IgD-negative memory B cell (primary cell): ENCODE measurements at regions not wholly inside any gene's neighbourhood (a gene's known extent, or its start where the extent isn't known, plus 50 kb on each side); places are given as distances from the start of the nearest gene placed in this dataset.
"Not testable (repeated sequence)": the region's sequence is repeated elsewhere in the genome, so short reads cannot be mapped to it uniquely, and the experiment has no call there.

Experiments
- H3K27ac Mint-ChIP-seq, 3 donors: one replicate each; pipeline ENCODE4 v1.8.0; 2020 to 2022; ENCODE audit warnings: mild to moderate bottlenecking in 3 of 3, mixed read lengths in 3 of 3, moderate library complexity in 1 of 3
- H3K27me3 Mint-ChIP-seq: one replicate; pipeline ENCODE4 v1.8.0; 2021; ENCODE audit warnings: mixed read lengths
- H3K36me3 Mint-ChIP-seq: one replicate; pipeline ENCODE4 v1.8.0; 2020; ENCODE audit warnings: mild to moderate bottlenecking, mixed read lengths
- H3K4me1 Mint-ChIP-seq, 3 donors: one replicate each; pipeline ENCODE4 v1.8.0; 2020 to 2022; ENCODE audit warnings: mixed read lengths in 3 of 3, mild to moderate bottlenecking in 1 of 3
- H3K4me3 Mint-ChIP-seq, 4 donors: one replicate each; pipeline ENCODE4 v1.8.0; 2020 to 2022; ENCODE audit warnings: mild to moderate bottlenecking in 4 of 4, mixed read lengths in 4 of 4, moderate library complexity in 3 of 4
- H3K9me3 Mint-ChIP-seq, 3 donors: one replicate each; pipeline ENCODE4 v1.8.0; 2020 to 2021; ENCODE audit warnings: mixed read lengths in 3 of 3, mild to moderate bottlenecking in 1 of 3

DNA sequence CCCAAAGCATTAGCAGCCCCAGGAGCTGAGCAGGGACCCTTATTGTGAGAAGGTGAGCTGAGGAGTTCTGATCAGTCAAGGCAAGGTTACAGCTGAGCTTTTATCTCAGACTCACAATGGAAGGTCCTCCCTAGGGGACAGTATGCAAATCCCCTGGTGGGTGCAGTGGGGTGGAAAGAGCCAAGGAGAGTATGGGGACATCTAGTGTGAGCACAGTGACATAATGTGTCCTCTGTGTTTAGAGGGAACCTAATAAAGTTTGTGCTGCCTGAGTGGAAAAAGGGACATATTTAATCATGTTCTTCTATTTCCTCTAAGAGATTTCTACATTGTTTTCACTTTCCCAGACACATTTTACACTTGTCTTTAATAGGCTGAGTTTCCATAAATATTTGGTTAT, 438.0 kb downstream of the RPIA start:
- not testable (repeated sequence) for H3K9me3 Mint-ChIP-seq, H3K27ac Mint-ChIP-seq, H3K36me3 Mint-ChIP-seq, H3K27me3 Mint-ChIP-seq, H3K4me1 Mint-ChIP-seq
- peak overlapping the region in 1 of 4 donors; percentile 58 for H3K4me3 Mint-ChIP-seq

DNA sequence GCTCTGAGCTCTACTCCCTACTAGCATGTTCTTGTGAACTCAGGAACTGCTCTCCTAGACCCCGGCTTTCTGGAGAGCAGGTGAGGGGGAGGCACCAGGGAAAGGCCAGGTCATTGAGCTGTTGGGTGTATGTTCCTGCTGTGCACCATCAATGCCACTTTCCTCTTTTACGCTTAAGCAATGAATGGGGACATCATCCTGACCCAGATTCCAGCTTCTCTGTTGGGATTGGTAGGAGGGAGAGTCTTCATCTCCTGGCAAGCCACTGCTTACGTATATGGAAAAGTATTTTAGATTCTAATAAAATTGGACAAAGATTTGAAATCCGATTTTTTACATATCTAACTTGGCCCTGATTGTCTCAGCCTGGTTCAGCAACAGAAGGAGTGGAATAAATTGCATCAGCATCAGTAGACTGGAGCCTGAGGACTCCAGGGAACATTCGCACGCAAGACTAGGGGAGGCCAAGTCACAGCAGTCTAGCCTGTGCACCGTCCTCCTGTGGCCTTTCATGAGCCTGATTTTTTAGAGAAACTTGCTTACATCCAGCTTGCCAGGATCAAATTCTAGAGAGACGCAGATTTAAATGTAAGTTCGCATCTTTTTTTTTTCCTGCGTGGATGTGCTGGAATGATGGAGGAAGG, 439.3 kb downstream of the RPIA start:
- H3K36me3 Mint-ChIP-seq, H3K9me3 Mint-ChIP-seq, H3K27ac Mint-ChIP-seq, H3K4me3 Mint-ChIP-seq, H3K4me1 Mint-ChIP-seq, H3K27me3 Mint-ChIP-seq: not testable (repeated sequence)

DNA sequence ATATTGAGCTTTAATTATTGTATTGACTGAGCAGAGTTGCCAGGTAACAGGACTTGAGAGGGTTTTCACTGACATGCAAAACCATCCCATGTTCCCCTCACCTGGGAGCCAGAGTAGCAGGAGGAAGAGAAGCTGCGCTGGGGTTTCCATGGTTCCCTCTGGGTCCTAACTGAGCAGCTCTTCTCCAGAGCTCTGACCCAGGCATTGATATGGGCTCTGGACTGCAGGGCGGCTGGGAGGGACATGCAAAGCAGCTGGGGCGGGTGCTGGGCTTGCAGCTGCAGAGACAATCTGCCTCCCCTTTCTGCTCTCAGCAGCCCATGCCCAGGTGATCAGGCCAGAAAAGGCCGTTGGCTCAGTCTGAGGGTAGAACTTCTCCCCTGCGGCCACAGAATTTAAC, 451.5 kb downstream of the RPIA start:
- H3K4me3 Mint-ChIP-seq, result peak overlapping the region; percentile 73 to 90 (median 80)

DNA sequence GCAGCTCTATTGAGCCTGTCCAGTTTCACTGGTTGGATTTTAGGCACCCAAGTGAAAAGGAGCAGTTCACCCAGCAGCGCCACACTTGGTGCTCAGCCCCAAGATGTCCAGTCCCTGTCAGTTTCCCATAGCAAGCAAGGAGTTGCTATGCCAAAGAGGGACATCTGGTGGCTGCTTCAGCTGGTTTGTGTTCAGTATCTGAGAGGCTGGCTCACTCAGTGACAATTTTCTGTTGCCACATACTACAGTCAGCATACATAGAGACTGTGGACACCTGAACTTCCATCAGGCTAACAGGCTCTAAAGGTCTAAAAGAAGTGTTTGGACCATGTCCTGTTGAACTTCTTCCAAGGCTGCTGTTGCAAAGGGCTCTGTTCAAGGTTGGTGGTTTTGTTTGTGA, 453.9 kb downstream of the RPIA start:
- not testable (repeated sequence) for H3K27me3 Mint-ChIP-seq, H3K36me3 Mint-ChIP-seq, H3K9me3 Mint-ChIP-seq, H3K27ac Mint-ChIP-seq
- Mint-ChIP-seq H3K4me3 (peak overlapping the region in 1 of 4 donors; percentile 37), H3K4me1 (peaks cover 11 to 14% (median 13%) of the 10 kb centered on the region in 3 donors)

More for the DNA sequence above, 451.5 kb downstream of the RPIA start:
- Mint-ChIP-seq H3K4me1 (peaks cover 11 to 14% (median 12%) of the 10 kb centered on the region in 3 donors), H3K27ac (peak overlapping the region; percentile 57 to 87 (median 83))
- not testable (repeated sequence) for H3K36me3 Mint-ChIP-seq, H3K9me3 Mint-ChIP-seq, H3K27me3 Mint-ChIP-seq

DNA sequence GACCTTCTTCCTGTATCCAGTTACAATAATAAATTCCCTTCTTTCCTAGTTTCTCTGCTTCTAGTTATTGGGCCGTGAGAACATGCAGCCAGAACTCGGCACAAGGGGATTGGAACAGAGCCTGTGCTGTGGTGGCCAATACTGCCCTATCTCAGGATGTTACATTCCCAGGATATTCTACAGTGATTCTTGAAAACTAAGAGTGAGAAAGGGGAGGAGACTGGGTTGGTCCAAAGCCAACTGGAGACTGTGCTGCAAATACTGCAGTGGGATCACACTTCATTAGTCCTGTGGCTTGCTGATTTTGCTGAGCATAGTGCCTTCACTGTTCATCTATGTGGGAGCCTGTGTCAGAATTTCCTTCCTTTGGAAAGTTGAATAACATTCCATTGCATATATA, 456.8 kb downstream of the RPIA start:
- not testable (repeated sequence) for H3K4me3 Mint-ChIP-seq, H3K9me3 Mint-ChIP-seq, H3K27ac Mint-ChIP-seq, H3K36me3 Mint-ChIP-seq, H3K27me3 Mint-ChIP-seq
- peaks cover 14 to 17% (median 15%) of the 10 kb centered on the region in 3 donors for H3K4me1 Mint-ChIP-seq

DNA sequence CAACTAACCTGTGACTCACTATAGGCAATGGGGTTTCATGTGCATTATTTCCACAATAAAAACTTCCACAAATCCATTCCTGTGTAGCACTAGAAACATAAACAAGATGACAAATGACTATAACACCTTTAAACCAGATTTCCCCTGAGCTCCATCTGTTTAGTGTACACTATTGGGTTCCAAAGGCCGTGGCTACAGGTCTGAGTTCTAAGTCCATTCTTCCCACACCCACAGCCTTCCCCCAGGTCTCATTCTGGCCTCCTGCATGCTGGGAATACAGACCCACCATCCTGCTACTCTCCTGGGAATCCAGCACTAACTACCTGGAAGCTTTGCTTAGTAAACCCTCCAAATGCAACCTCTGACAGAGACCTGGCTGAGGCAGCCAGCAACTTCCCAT, 460.2 kb downstream of the RPIA start:
- H3K36me3 Mint-ChIP-seq, H3K9me3 Mint-ChIP-seq, H3K27me3 Mint-ChIP-seq: not testable (repeated sequence)
- H3K4me1 Mint-ChIP-seq, result peaks cover 11 to 14% (median 14%) of the 10 kb centered on the region in 3 donors
- peak overlapping the region in 2 of 3 donors; percentile 78 to 80 for H3K27ac Mint-ChIP-seq
- peak overlapping the region in 1 of 4 donors; percentile 52 for H3K4me3 Mint-ChIP-seq

DNA sequence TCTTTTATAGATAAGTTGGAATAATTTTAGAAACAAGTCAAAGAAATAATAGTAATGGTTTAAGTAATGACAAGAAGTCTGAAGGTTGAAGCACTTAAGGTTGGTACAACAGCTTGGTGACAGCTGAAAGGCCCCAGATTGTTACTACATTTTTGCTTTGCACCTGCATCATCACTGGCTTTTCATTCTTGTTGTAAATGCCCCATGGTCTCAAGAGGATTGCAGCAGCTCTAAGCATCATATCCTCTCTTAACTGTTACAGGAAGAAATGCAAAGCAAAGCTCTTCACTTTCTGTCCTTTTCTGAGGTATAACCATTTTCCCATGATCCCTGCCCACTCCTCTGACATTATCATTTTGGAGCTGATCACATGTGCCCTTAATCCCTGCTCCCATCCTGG, 461.0 kb downstream of the RPIA start:
- H3K4me3 Mint-ChIP-seq, result peak overlapping the region; percentile 8 to 82 (median 68)
- H3K36me3 Mint-ChIP-seq, result not testable (repeated sequence)

DNA sequence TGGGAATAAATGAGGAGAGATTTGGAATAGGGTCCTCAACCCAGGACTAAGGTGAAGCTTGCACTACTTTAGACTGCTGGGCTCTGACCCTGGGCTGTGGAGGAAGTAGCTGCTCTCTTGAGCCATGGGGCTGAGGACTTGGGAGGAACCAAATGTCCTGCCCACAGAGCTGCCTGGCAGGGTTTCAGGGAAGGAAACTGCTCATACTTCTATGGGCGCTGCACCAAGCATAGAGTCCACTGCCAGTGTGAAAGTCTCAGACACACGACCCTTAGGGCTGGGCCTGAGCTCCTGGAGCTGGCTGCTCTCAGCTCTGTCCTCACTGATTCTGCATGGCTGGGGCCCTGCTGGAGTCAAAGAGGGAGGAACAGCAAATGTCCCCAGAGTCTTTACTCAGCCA, 461.7 kb downstream of the RPIA start:
- peak overlapping the region; percentile 46 to 82 (median 68) for H3K4me3 Mint-ChIP-seq
- H3K27me3 Mint-ChIP-seq, H3K36me3 Mint-ChIP-seq, H3K9me3 Mint-ChIP-seq: not testable (repeated sequence)
- H3K4me1 Mint-ChIP-seq, result peaks cover 11 to 14% (median 14%) of the 10 kb centered on the region in 3 donors
- H3K27ac Mint-ChIP-seq, result peak overlapping the region; percentile 75 to 95 (median 80)

More for the DNA sequence above, 461.0 kb downstream of the RPIA start:
- Mint-ChIP-seq H3K4me1 (peaks cover 11 to 14% (median 14%) of the 10 kb centered on the region in 3 donors), H3K27ac (peak overlapping the region; percentile 75 to 95 (median 80))
- H3K9me3 Mint-ChIP-seq, H3K27me3 Mint-ChIP-seq: not testable (repeated sequence)

DNA sequence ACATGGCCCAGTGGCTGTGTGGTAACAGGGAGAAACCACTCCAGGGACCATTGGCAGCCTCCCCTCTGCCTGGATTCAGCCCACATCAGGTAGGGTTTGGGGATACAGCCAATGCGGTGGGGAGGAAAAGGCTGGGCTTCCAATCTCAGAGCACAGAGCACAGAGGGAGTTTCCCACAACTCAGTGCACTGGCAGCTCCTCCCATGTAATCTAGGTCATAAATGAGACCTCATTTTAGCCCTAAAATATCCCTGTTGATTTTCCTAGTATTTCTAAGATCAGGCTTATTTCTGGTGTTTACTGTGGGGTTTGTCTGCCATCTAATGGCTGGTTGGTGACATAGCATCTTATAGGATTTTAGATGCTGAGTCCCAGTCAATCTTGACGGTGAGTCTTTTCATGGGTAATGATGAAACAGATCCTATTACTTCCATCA, 462.8 kb downstream of the RPIA start:
- not testable (repeated sequence) for H3K27ac Mint-ChIP-seq, H3K9me3 Mint-ChIP-seq, H3K27me3 Mint-ChIP-seq, H3K4me3 Mint-ChIP-seq, H3K36me3 Mint-ChIP-seq
- peaks cover 10 to 14% (median 14%) of the 10 kb centered on the region in 3 donors for H3K4me1 Mint-ChIP-seq

DNA sequence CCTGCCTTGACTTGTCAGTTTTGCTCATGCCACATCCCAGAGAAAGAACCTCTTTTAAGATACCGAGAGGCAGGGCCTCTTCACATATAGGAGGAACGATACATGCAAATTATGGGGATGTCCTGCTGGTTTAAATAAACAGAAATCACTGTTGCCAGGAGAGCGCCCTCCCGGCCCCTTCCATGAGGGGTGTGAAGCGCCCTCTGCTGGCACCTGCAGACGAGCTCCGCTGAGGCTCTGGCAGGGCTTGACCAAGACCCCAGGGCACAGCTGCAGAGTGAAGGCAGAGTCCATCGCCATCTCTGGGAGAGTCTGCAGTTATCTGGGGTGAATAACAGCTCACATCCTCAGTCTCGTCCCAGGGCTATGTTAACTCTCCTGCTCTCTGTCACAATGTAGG, 468.8 kb downstream of the RPIA start:
- not testable (repeated sequence) for H3K27ac Mint-ChIP-seq, H3K4me3 Mint-ChIP-seq

DNA sequence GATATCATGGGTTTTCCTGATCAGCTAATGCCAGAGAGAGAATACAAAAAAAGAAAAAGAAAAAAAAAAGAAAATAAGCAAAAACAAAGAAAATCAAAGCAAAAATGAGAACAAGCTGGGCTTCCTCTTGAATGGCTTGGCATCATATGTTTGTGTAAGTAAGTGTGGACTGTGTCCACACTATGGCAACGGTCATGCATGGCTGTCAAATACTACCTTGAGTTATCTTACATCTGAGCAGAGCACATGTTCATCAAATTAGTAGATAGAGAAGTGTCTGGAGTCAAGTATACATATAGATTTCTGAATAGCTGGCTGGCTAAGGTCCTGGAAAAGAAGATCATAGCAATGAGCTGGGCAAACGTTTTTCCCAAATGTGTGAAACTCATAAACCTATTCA, 470.2 kb downstream of the RPIA start:
- H3K27ac Mint-ChIP-seq, H3K9me3 Mint-ChIP-seq, H3K4me1 Mint-ChIP-seq, H3K27me3 Mint-ChIP-seq, H3K36me3 Mint-ChIP-seq: not testable (repeated sequence)
- peak overlapping the region in 1 of 4 donors; percentile 20 for H3K4me3 Mint-ChIP-seq

More for the DNA sequence above, 468.8 kb downstream of the RPIA start:
- H3K36me3 Mint-ChIP-seq, H3K27me3 Mint-ChIP-seq, H3K9me3 Mint-ChIP-seq, H3K4me1 Mint-ChIP-seq: not testable (repeated sequence)

DNA sequence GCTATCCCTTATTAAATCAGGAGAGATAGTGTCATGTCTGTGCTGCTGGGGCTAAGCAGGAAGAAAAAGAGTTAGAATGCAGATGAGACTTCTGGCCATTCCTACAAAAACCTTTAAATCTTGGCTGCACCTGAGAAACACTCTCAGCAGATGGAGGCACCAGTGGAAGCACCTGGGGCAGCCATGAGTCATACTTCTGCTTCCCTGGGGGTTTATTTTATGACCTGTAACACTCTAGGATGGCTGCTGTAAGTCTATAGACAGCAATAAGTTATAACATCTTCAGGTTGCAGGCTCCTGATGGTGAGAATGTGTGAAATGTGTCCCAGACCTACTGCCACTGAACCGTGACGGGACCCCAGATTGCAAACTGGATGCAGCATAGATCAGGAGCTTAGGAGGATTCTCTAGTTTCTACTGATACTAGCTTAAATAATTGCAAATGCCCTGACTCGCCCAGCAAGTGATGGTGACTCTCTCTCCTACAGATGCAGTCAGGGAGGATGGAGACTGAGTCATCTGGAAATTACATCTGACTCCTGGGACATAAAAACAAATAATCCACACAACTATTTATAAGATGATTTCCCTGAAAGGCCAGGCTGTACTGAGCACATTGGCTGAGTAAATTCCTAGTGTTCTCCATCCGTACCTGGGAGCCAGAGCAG, 479.2 kb downstream of the RPIA start:
- not testable (repeated sequence) for H3K4me3 Mint-ChIP-seq, H3K4me1 Mint-ChIP-seq, H3K27ac Mint-ChIP-seq, H3K27me3 Mint-ChIP-seq, H3K9me3 Mint-ChIP-seq, H3K36me3 Mint-ChIP-seq

DNA sequence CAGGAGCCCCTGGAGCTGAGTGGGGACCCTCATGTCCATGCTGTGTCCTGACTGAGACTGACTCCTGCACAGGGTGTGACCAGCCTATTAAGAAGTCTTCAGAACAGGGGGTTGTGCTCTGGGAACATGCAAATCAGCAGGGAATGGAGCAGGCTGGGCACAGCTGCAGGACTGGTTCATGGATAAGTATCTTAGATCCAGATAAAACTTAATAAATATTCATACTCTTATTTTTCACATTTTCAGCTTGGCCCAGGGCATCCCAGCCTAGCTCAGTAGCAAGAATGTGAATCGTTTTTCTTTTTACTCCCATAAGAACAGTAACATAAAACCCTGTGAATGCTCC, 479.7 kb downstream of the RPIA start:
- not testable (repeated sequence) for H3K4me3 Mint-ChIP-seq, H3K4me1 Mint-ChIP-seq, H3K27ac Mint-ChIP-seq, H3K9me3 Mint-ChIP-seq, H3K27me3 Mint-ChIP-seq, H3K36me3 Mint-ChIP-seq

DNA sequence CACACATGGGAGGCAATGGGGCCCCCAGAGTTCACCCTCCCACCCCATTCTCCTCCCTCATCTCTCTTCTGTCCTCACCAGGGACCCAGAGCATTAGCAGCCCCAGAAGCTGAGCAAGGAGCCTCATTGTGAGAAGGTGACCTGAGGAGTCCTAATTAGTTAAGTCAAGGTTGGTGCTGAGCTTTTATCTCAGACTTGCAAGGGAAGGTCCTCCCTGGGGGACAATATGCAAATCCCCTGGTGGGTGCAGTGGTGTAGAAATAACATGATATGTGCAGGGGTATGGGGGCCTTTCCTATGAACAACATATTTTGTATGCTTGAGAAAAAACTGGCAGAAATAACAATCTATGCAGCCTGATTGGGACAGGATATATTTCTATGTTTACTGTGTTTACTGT, 485.5 kb downstream of the RPIA start:
- Mint-ChIP-seq H3K4me1 (peaks cover 1 to 10% (median 1%) of the 10 kb centered on the region in 3 donors), H3K4me3 (peak overlapping the region in 1 of 4 donors; percentile 41)
- not testable (repeated sequence) for H3K36me3 Mint-ChIP-seq, H3K27me3 Mint-ChIP-seq, H3K27ac Mint-ChIP-seq, H3K9me3 Mint-ChIP-seq

DNA sequence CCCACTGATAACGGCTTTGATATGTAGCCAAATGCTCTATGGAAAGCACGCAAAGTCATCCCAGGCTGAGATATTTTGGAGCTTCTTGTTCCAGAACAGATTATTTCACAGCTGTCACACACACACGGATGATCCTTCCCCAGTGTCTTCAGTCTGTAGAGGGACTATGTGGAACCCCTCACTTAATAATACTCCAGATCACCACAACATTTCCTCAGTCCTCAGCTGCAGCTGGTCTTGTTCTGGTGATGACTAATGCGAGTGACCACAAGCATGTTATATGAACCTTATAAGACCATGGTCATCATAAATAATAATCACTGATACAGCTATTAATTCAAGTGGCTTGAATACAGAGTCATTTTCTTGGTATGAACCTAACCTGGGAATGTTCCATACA, 490.7 kb downstream of the RPIA start:
- H3K36me3 Mint-ChIP-seq, H3K4me1 Mint-ChIP-seq, H3K9me3 Mint-ChIP-seq, H3K27ac Mint-ChIP-seq, H3K4me3 Mint-ChIP-seq, H3K27me3 Mint-ChIP-seq: not testable (repeated sequence)

DNA sequence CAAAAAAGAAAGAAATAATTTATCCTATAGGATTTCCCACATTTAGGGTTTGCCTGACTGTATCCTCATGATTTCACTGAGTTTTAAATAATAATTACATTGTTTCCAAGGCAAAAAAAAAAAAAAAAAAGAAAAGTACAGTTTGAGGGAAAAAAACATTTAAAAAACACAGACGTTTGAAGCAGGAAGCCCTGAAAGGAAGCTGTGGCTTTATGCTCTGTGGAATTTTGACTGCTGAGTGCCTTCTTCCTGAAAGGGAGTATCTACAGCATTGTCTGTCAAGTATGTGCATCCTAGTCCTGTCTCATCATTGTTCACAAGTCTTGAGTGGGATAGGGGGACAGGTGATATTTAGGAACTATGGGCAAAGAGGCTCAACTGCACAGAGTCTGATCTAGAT, 493.3 kb downstream of the RPIA start:
- not testable (repeated sequence) for H3K4me1 Mint-ChIP-seq, H3K36me3 Mint-ChIP-seq, H3K27me3 Mint-ChIP-seq, H3K9me3 Mint-ChIP-seq
- H3K4me3 Mint-ChIP-seq, result peak overlapping the region in 1 of 4 donors; percentile 74
- H3K27ac Mint-ChIP-seq, result peak overlapping the region in 1 of 3 donors; percentile 7
